ENCODE measurements at regions not wholly inside any gene's neighbourhood (a gene's known extent, or its start where the extent isn't known, plus 50 kb on each side); places are given as distances from the start of the nearest gene placed in this dataset.

DNA sequence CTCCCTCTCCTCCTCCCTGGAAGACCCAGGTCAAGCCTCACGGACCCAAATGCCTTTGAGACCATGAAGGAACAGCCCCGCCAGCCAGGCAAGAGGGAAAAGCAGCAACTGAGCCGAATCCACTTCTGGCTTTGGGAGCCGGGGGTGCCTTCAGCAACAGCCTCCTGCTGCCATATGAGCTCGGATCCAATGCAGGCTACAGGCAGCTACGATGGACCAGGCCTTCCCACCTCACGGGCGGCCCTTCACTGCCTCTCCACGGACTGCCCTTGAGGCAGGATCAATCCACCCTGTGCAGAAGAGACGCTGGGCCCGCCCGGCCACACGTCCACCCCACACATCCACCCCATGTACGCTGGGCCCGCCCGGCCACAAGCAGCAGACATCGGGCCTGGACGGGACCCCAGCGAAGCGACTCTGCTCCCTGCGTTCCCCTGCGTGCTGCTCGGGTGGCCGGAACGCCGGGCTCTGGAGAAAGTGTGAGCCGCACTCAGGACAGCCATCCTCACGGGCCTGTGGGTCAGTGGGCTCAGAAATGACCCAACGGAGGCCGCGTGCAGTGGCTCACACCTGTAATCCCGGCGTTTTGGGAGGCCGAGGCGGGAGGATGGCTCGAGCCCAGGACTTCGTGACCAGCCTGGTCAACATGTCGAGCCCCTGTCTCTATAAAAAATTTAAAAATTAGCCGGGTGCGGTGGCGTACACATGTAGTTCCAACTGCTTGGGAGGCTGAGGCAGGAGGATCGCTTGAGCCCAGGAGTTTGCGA lies 82.0 kb downstream of the FOXL3 start:
- POLR2A ChIA-PET (ENCODE audit: partially characterized antibody) = interaction anchor here (0.9 kb wide), 1 partner anchor 9 kb away, joined by 3 read pairs; no protein-coding TSS in a partner anchor
- Mint-ChIP-seq H3K9me3 (no peaks in the 10 kb centered on the region), H3K4me1 (peaks cover 1 to 10% (median 2%) of the 10 kb centered on the region in 4 donors)

DNA sequence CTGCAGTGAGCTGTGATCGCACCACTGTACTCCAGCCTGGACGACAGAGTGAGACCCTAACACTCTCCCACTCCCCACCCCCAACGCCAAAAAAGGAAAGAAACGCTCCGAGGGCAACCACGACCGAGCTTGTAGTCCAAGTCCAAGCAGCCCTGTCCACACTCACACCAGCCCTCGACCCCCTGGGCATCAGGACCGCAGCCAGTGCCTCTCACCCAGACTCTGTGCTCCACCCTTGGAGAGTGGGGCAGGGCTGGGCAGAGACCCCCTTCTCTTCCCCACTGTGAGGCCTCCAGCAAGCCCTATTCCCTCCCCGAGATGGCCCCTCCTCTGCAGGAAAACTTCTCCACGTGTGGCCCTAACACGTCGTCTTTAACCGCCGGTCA lies 82.6 kb downstream of the FOXL3 start:
- Mint-ChIP-seq H3K27me3 (peaks cover 0 to 1% of the 10 kb centered on the region in 2 donors), H3K4me1 (peaks cover 0 to 8% (median 1%) of the 10 kb centered on the region in 4 donors), H3K36me3 (no peaks in the 10 kb centered on the region), H3K9me3 (no peaks in the 10 kb centered on the region), H3K4me3 (no peak overlapping the region), H3K27ac (peak overlapping the region in 4 of 7 donors; percentile 29 to 67 (median 51))
- H3K27ac ChIP-seq (ENCODE audit: low read depth, low read length) = no peak overlapping the region
- H3K36me3 ChIP-seq (ENCODE audit: insufficient read depth, low read length) = no peaks in the 10 kb centered on the region
- intact Hi-C loops (cut with micrococcal nuclease) = no loop called here
- DNase-seq = no peak
- POLR2A ChIA-PET (ENCODE audit: partially characterized antibody) = interaction anchor here (0.9 kb wide), 1 partner anchor 10 kb away, joined by 3 read pairs; no protein-coding TSS in a partner anchor
- CTCF ChIA-PET (ENCODE audit: partially characterized antibody) = no interaction called here
- no peaks in the 10 kb centered on the region for H3K4me1 ChIP-seq (ENCODE audit: insufficient read depth, low read length)
- H3K4me3 ChIP-seq (ENCODE audit: low read length in 2 of 2) = no peak overlapping the region
- H3K9me3 ChIP-seq (ENCODE audit: control insufficient read depth in 1 of 2, low read length in 2 of 2) = no peaks in the 10 kb centered on the region
- H3K27me3 ChIP-seq (ENCODE audit: insufficient read depth, low read length) = no peaks in the 10 kb centered on the region

More for the DNA sequence above, 82.0 kb downstream of the FOXL3 start:
- no peaks in the 10 kb centered on the region for H3K27me3 ChIP-seq (ENCODE audit: insufficient read depth, low read length)
- no peak overlapping the region for H3K27ac Mint-ChIP-seq
- no peak overlapping the region for H3K27ac ChIP-seq (ENCODE audit: low read depth, low read length)
- no peak overlapping the region for H3K4me3 ChIP-seq (ENCODE audit: low read length in 2 of 2)
- H3K4me3 Mint-ChIP-seq = no peak overlapping the region
- H3K36me3 Mint-ChIP-seq = no peaks in the 10 kb centered on the region
- no peaks in the 10 kb centered on the region for H3K9me3 ChIP-seq (ENCODE audit: control insufficient read depth in 1 of 2, low read length in 2 of 2)
- H3K27me3 Mint-ChIP-seq = peaks cover 0 to 1% of the 10 kb centered on the region in 2 donors
- H3K4me1 ChIP-seq (ENCODE audit: insufficient read depth, low read length) = peaks cover 1% of the 10 kb centered on the region
- CTCF ChIA-PET (ENCODE audit: partially characterized antibody) = no interaction called here
- intact Hi-C loops (cut with micrococcal nuclease) = no loop called here
- peak in 1 of 5 donors; percentile 15 for DNase-seq
- H3K36me3 ChIP-seq (ENCODE audit: insufficient read depth, low read length) = no peaks in the 10 kb centered on the region

DNA sequence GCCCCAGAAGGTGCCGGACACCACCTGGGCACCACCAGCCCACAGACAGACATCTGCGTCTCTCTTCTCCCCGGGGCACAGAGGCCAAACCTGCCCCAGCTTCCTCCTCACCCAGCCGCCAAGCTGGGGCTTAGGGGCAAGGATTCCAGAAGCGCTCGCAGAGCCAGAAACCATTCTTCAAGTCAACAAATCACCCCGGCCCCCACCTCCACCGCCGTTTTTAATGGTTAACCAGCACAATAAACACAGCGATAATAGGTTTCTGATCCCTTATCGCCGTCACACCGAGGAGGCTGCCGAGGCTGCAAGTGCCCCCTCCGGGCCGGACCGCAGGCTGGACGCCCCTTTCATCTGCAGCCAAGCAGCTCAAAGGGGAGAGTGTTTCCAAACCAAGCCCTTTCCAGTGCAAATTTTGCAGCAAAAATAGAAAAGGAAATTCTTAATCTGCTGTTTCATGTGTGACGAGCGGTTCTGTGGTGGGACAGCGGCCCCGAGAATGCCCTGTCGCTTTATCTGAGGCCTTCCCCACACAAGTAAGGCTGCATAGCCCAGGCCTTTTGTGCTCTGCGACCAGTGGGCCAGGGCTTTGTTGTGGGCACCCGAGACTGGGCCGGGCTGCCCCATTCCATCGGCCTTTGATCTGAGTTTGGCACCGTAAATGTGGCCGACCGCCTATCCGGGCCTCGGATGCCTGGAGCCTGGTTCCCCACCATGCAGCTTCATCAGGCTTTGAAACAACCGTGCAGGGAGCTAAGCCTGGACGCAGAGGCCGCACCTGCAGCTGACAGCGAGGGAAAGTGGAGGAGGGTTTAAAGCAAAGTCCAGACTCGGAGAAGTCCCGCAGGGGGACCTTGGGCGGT lies 83.2 kb downstream of the FOXL3 start:
- peak in 1 of 5 donors; percentile 5 for DNase-seq
- no peak overlapping the region for H3K4me3 Mint-ChIP-seq
- Histone ChIP-seq H3K27me3 (ENCODE audit: insufficient read depth, low read length) (no peaks in the 10 kb centered on the region), H3K4me3 (ENCODE audit: low read length in 2 of 2) (no peak overlapping the region), H3K36me3 (ENCODE audit: insufficient read depth, low read length) (no peaks in the 10 kb centered on the region), H3K4me1 (ENCODE audit: insufficient read depth, low read length) (no peaks in the 10 kb centered on the region), H3K9me3 (ENCODE audit: control insufficient read depth in 1 of 2, low read length in 2 of 2) (no peaks in the 10 kb centered on the region), H3K27ac (ENCODE audit: low read depth, low read length) (no peak overlapping the region)
- peak overlapping the region in 4 of 7 donors; percentile 29 to 67 (median 51) for H3K27ac Mint-ChIP-seq
- H3K9me3 Mint-ChIP-seq = peaks cover 0 to 4% (median 0%) of the 10 kb centered on the region in 8 donors
- peaks cover 1 to 8% (median 2%) of the 10 kb centered on the region in 4 donors for H3K4me1 Mint-ChIP-seq
- CTCF ChIA-PET (ENCODE audit: partially characterized antibody) = no interaction called here
- no peaks in the 10 kb centered on the region for H3K36me3 Mint-ChIP-seq
- peaks cover 0 to 1% of the 10 kb centered on the region in 2 donors for H3K27me3 Mint-ChIP-seq
- intact Hi-C loops (cut with micrococcal nuclease) = no loop called here
- POLR2A ChIA-PET (ENCODE audit: partially characterized antibody) = interaction anchor here (0.9 kb wide), 1 partner anchor 10 kb away, joined by 3 read pairs; no protein-coding TSS in a partner anchor

DNA sequence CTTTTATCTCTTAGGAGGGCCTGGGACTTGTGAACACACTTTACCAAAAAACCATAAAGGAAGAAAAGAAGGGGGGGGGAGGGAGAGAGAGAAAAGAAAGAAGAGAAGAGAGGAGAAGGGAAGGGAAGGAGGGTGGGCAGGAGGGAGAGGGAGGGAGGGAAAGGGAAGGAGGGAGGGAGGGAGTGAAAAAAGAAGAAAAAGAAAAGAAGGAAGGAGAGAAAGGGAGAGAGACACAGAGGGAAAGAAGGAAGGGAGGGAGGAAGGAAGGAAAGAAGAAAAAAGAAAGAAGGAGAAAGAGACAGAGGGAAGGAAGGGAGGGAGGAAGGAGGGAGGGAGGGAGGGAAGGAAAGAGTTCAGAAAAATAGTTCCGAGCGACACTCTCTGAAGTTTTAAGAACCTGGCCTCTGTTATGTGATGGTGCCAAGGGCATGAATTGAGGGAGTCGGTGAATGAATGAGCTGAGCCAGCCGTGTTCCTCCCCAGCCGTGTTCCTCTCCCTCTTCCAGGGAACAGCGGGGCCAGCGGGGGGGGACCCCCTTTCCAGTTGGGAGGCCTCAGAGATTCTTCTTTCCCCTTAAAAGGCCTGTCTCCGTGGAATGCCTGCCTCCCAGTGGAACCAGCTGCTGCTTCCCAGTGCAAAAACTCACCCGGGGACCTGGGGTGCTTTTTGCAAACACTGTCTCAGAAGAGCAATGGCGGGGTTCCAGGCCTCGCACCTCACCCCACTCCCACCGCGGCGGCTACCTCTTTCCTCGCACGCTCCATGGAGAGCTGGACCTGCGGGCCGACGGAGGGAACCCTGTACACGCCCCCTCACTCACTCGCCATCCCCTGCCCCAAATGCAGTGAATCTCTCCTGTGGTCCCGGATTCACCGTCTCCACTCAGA lies 84.1 kb downstream of the FOXL3 start:
- H3K27me3 Mint-ChIP-seq = peaks cover 0 to 1% of the 10 kb centered on the region in 2 donors
- POLR2A ChIA-PET (ENCODE audit: partially characterized antibody) = no interaction called here
- intact Hi-C loops (cut with micrococcal nuclease) = no loop called here
- H3K9me3 Mint-ChIP-seq = peaks cover 0 to 5% (median 0%) of the 10 kb centered on the region in 8 donors
- H3K27ac ChIP-seq (ENCODE audit: low read depth, low read length) = no peak overlapping the region
- H3K36me3 Mint-ChIP-seq = no peaks in the 10 kb centered on the region
- H3K4me1 ChIP-seq (ENCODE audit: insufficient read depth, low read length) = no peaks in the 10 kb centered on the region
- DNase-seq = peak in 1 of 5 donors; percentile 7
- H3K36me3 ChIP-seq (ENCODE audit: insufficient read depth, low read length) = no peaks in the 10 kb centered on the region
- no peak overlapping the region for H3K4me3 ChIP-seq (ENCODE audit: low read length in 2 of 2)
- CTCF ChIA-PET (ENCODE audit: partially characterized antibody) = no interaction called here
- H3K4me1 Mint-ChIP-seq = peaks cover 2 to 8% (median 4%) of the 10 kb centered on the region in 4 donors
- no peak overlapping the region for H3K4me3 Mint-ChIP-seq
- H3K27ac Mint-ChIP-seq = no peak overlapping the region
- H3K9me3 ChIP-seq (ENCODE audit: control insufficient read depth in 1 of 2, low read length in 2 of 2) = no peaks in the 10 kb centered on the region
- no peaks in the 10 kb centered on the region for H3K27me3 ChIP-seq (ENCODE audit: insufficient read depth, low read length)

DNA sequence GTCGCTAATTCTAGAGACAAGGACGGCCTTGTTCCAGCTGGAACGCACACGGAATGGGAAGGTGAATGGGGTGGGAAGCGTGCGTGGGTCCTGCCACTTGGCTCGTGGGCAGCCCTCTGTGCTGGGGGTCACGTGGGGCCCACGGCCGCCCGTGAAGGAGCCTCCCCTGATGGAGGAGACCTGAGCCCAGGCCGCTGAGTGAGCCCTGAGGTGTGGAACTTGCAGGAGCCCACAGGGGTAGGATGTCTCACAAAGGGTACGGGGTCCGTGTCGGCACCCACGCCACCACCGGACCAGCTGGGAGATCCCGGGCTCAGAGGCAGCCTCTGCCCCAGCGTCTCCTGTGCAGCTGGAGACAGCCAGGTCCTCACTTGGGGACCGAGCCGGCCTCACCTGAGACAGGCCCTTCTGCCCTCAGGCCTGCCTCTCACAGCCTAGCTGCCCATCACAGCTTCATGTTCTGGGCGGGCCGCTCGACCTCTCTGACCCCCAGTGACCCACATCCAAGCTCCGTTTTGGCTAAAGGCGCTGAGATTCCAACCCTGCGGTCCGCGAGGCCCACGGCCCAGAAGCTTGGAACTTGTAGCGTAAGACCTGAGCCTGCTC lies 84.8 kb downstream of the FOXL3 start:
- H3K36me3 ChIP-seq (ENCODE audit: insufficient read depth, low read length) = no peaks in the 10 kb centered on the region
- H3K9me3 ChIP-seq (ENCODE audit: control insufficient read depth in 1 of 2, low read length in 2 of 2) = no peaks in the 10 kb centered on the region
- no peak overlapping the region for H3K4me3 ChIP-seq (ENCODE audit: low read length in 2 of 2)
- peaks cover 2 to 8% (median 5%) of the 10 kb centered on the region in 4 donors for H3K4me1 Mint-ChIP-seq
- POLR2A ChIA-PET (ENCODE audit: partially characterized antibody) = no interaction called here
- H3K27me3 Mint-ChIP-seq = peaks cover 0 to 1% of the 10 kb centered on the region in 2 donors
- H3K4me1 ChIP-seq (ENCODE audit: insufficient read depth, low read length) = no peaks in the 10 kb centered on the region
- CTCF ChIA-PET (ENCODE audit: partially characterized antibody) = no interaction called here
- DNase-seq = no peak
- no peaks in the 10 kb centered on the region for H3K36me3 Mint-ChIP-seq
- H3K27me3 ChIP-seq (ENCODE audit: insufficient read depth, low read length) = no peaks in the 10 kb centered on the region
- H3K27ac Mint-ChIP-seq = no peak overlapping the region
- intact Hi-C loops (cut with micrococcal nuclease) = no loop called here
- peaks cover 0 to 5% (median 0%) of the 10 kb centered on the region in 8 donors for H3K9me3 Mint-ChIP-seq
- H3K4me3 Mint-ChIP-seq = no peak overlapping the region
- H3K27ac ChIP-seq (ENCODE audit: low read depth, low read length) = no peak overlapping the region

DNA sequence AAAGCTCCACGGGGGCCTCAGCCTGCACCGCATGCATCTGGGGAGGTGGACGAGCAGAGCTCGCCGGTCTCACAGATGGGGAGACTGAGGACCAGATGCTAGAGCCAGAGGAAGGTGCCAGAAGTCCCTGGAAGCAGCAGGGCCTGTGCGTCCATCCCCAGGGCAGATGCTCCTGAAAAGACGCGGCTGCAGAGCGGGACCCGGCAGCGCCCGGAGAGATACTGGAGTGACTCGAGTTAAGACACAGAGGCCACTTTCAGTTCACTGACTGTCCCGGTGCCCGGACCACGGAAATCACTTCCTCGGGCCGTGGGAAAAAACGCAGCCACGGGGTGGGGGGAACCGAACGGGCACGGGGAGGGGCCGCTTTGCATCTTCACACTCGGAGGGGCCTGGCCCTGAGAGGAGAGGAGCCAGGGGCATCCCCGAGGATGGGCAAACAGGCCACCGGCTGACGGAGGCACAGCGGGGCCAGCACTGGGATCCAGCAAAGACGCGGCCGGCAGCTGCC lies 85.4 kb downstream of the FOXL3 start:
- Histone ChIP-seq H3K27ac (ENCODE audit: low read depth, low read length) (no peak overlapping the region), H3K9me3 (ENCODE audit: control insufficient read depth in 1 of 2, low read length in 2 of 2) (no peaks in the 10 kb centered on the region), H3K36me3 (ENCODE audit: insufficient read depth, low read length) (no peaks in the 10 kb centered on the region), H3K4me1 (ENCODE audit: insufficient read depth, low read length) (no peaks in the 10 kb centered on the region), H3K4me3 (ENCODE audit: low read length in 2 of 2) (no peak overlapping the region), H3K27me3 (ENCODE audit: insufficient read depth, low read length) (no peaks in the 10 kb centered on the region)
- Mint-ChIP-seq H3K27me3 (peaks cover 0 to 1% of the 10 kb centered on the region in 2 donors), H3K9me3 (peaks cover 0 to 5% (median 0%) of the 10 kb centered on the region in 8 donors), H3K4me1 (peaks cover 2 to 13% (median 8%) of the 10 kb centered on the region in 4 donors), H3K4me3 (no peak overlapping the region), H3K27ac (no peak overlapping the region), H3K36me3 (no peaks in the 10 kb centered on the region)
- ChIA-PET CTCF (ENCODE audit: partially characterized antibody) (no interaction called here), POLR2A (ENCODE audit: partially characterized antibody) (no interaction called here)
- intact Hi-C loops (cut with micrococcal nuclease) = no loop called here
- peak in 1 of 5 donors; percentile 27 for DNase-seq

All from CD4-positive, alpha-beta memory T cell (primary cell).